Tibial artery (tissue), 4 donors: ENCODE measurements at regions not wholly inside any gene's neighbourhood (a gene's known extent, or its start where the extent isn't known, plus 50 kb on each side); places are given as distances from the start of the nearest gene placed in this dataset.

ENCODE experiments used
- DNase-seq, 2 donors: peaks; one replicate each; pipeline ENCODE4 v3.0.0-alpha.2; 2019
- H3K27ac ChIP-seq, 2 donors: fragments of 200-600 bp; sonication (generic) in 1 of 2; 1 replicate in 1 of 2; 2 replicates in 1 of 2; pipeline ENCODE4 v1.5.1; 2018 to 2019; ENCODE audit warnings: mild to moderate bottlenecking in 1 of 2
- H3K27me3 ChIP-seq, 2 donors: fragments of 200-600 bp; sonication (generic) in 1 of 2; one replicate each; pipeline versions ENCODE4 v1.5.1 to v1.6.0; 2016 to 2019
- H3K36me3 ChIP-seq, 3 donors: fragments of 200-600 bp; sonication (generic) in 2 of 3; one replicate each; pipeline ENCODE4 v1.5.1; 2016 to 2019; ENCODE audit warnings: mild to moderate bottlenecking in 2 of 3
- H3K4me1 ChIP-seq, 4 donors: fragments of 200-600 bp; sonication (generic) in 2 of 4; 1 replicate in 3 of 4; 2 replicates in 1 of 4; pipeline ENCODE4 v1.5.1; 2016 to 2019
- H3K4me3 ChIP-seq, 2 donors: fragments of 200-600 bp; sonication (generic) in 1 of 2; 1 replicate in 1 of 2; 2 replicates in 1 of 2; pipeline ENCODE4 v1.5.1; 2018 to 2019; ENCODE audit warnings: mild to moderate bottlenecking in 2 of 2
- H3K9me3 ChIP-seq, 3 donors: fragments of 200-600 bp; sonication (generic) in 1 of 3; one replicate each; pipeline ENCODE4 v1.5.1; 2016 to 2019
- intact Hi-C: fragments of 100-400 bp; cut with DNase I; formaldehyde crosslinking; loops from one replicate; pipeline ENCODE4 v1.15.0; 2023; ENCODE audit warnings: low total_unique reads
- TF ChIP-seq, protein P1 (sequence below), 2 experiments: fragments of 200-600 bp in 1 of 2; fragments of 450-650 bp in 1 of 2; IDR thresholded peaks; one replicate each; pipeline ENCODE4 v1.5.1; 2017 to 2019; ENCODE audit warnings: antibody characterized with exemption in 2 of 2, mild to moderate bottlenecking in 1 of 2, moderate library complexity in 1 of 2

DNA sequence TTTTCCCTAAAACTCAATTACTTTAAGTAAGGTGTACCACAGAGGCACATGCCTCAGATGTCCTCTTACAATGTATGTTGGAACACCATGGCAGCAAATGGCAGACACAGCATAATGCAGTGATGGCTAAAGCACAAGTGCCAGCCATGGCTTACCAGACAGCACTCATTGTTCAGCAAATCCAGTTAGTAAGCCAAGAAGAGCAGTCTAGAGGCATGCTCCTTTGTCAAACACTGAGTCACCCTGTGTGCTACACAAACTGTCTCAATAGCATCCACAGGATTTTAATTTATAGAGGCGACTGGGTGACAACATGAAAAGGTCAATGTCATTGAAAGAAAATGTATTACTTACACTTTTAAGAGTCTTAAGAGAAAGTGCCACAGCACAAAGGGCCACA lies 140.6 kb downstream of the KCNA4 start:
- TF ChIP-seq, protein P1, sequence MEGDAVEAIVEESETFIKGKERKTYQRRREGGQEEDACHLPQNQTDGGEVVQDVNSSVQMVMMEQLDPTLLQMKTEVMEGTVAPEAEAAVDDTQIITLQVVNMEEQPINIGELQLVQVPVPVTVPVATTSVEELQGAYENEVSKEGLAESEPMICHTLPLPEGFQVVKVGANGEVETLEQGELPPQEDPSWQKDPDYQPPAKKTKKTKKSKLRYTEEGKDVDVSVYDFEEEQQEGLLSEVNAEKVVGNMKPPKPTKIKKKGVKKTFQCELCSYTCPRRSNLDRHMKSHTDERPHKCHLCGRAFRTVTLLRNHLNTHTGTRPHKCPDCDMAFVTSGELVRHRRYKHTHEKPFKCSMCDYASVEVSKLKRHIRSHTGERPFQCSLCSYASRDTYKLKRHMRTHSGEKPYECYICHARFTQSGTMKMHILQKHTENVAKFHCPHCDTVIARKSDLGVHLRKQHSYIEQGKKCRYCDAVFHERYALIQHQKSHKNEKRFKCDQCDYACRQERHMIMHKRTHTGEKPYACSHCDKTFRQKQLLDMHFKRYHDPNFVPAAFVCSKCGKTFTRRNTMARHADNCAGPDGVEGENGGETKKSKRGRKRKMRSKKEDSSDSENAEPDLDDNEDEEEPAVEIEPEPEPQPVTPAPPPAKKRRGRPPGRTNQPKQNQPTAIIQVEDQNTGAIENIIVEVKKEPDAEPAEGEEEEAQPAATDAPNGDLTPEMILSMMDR (IDR thresholded peaks at IDR 0.05) = no peak
- no peaks in the 10 kb centered on the region for H3K4me1 ChIP-seq
- H3K27me3 ChIP-seq = no peaks in the 10 kb centered on the region
- no peak overlapping the region for H3K27ac ChIP-seq
- DNase-seq = no peak
- intact Hi-C loops = no loop called here
- H3K4me3 ChIP-seq = no peak overlapping the region
- no peaks in the 10 kb centered on the region for H3K9me3 ChIP-seq
- no peaks in the 10 kb centered on the region for H3K36me3 ChIP-seq

DNA sequence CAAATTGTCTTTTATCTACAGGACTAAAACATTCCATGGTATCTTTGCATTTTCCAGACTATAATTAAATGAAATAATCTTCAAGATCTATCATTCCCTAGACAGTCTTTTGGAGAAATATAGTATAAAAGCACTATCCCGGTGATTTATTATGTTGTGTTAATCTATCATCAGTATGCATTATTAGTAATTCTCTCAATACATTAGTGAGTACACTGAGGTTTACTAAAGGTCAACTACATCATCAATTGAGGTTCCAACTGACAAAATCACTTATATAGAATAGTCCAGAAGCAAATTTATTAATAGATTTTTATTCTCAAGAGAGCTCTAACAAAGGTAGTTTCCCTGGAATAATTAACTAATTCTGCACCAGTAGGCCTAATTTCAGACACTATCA lies 169.6 kb downstream of the KCNA4 start:
- no peaks in the 10 kb centered on the region for H3K36me3 ChIP-seq
- no peaks in the 10 kb centered on the region for H3K9me3 ChIP-seq
- no peaks in the 10 kb centered on the region for H3K4me1 ChIP-seq
- H3K4me3 ChIP-seq = no peak overlapping the region
- intact Hi-C loops = no loop called here
- H3K27me3 ChIP-seq = no peaks in the 10 kb centered on the region
- TF ChIP-seq, protein P1 (IDR thresholded peaks at IDR 0.05) = no peak
- no peak for DNase-seq
- H3K27ac ChIP-seq = no peak overlapping the region

GRCh38 chr11:29844701-29845379 lies 172.0 kb downstream of the KCNA4 start:
- intact Hi-C loops = no loop called here

DNA sequence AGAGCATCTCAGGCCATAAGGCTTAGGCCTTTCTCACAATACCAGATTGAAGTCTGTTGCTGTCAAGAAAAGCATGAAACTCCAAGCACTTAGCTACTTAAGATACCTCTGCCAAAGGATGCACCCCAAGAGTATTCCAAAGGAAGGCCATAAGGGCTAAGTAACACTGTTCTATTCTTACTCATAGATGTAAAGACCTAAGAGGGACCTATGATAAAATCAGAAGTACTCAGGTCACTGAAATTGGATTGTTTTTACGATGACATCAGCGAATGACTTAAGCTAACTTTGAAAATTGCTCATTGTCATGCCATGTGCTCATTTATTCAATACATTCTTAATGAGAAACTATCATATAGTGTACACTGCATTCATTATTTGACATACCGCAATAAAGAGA lies 172.8 kb downstream of the KCNA4 start:
- intact Hi-C loops = no loop called here
- TF ChIP-seq, protein P1 (IDR thresholded peaks at IDR 0.05) = no peak
- DNase-seq = no peak
- no peaks in the 10 kb centered on the region for H3K27me3 ChIP-seq
- no peaks in the 10 kb centered on the region for H3K4me1 ChIP-seq
- H3K4me3 ChIP-seq = no peak overlapping the region
- H3K36me3 ChIP-seq = no peaks in the 10 kb centered on the region
- no peak overlapping the region for H3K27ac ChIP-seq
- H3K9me3 ChIP-seq = no peaks in the 10 kb centered on the region

More at GRCh38 chr11:29844701-29845379, 172.0 kb downstream of the KCNA4 start:
- Histone ChIP-seq H3K36me3 (no peaks in the 10 kb centered on the region), H3K9me3 (no peaks in the 10 kb centered on the region), H3K27me3 (no peaks in the 10 kb centered on the region), H3K27ac (no peak overlapping the region), H3K4me1 (no peaks in the 10 kb centered on the region), H3K4me3 (no peak overlapping the region)
- no peak for DNase-seq
- TF ChIP-seq, protein P1 (IDR thresholded peaks at IDR 0.05) = no peak

DNA sequence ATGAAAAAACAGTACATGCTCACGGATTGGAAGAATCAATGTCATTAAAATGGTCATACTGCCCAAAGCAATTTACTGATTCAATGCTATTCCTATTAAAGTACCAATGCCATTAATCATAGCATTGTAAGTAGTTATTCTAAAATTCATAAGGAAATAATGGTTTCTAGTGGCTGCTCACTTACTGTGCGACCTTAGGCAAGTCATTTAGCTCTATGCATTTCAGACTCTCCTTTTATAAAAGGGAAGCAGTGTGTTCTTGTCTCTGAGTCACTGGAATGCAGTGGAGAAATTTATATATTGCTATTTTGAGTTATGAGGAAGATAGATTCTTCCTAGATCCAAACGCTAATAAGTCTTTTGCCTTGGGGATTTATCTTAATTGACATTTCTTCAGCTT lies 174.8 kb downstream of the KCNA4 start:
- Histone ChIP-seq H3K4me1 (no peaks in the 10 kb centered on the region), H3K4me3 (no peak overlapping the region), H3K27me3 (no peaks in the 10 kb centered on the region), H3K27ac (no peak overlapping the region), H3K36me3 (no peaks in the 10 kb centered on the region), H3K9me3 (no peaks in the 10 kb centered on the region)
- TF ChIP-seq, protein P1 (IDR thresholded peaks at IDR 0.05) = no peak
- intact Hi-C loops = no loop called here
- no peak for DNase-seq

GRCh38 chr11:29826878-29827277 lies 190.0 kb downstream of the KCNA4 start:
- Histone ChIP-seq H3K4me3 (no peak overlapping the region), H3K27ac (no peak overlapping the region), H3K36me3 (no peaks in the 10 kb centered on the region), H3K27me3 (no peaks in the 10 kb centered on the region), H3K4me1 (no peaks in the 10 kb centered on the region), H3K9me3 (no peaks in the 10 kb centered on the region)
- DNase-seq = no peak
- intact Hi-C loops = no loop called here
- TF ChIP-seq, protein P1 (IDR thresholded peaks at IDR 0.05) = no peak
